Liver (tissue), 3 donors: ENCODE measurements at regions not wholly inside any gene's neighbourhood (a gene's known extent, or its start where the extent isn't known, plus 50 kb on each side); places are given as distances from the start of the nearest gene placed in this dataset.

Experiments
- EGR1 ChIP-seq, 2 donors: IDR thresholded peaks; 2 replicates each; pipeline ENCODE4 v1.6.1; 2016 to 2018; ENCODE audit warnings: antibody characterized with exemption in 2 of 2, low read depth in 2 of 2
- GABPA ChIP-seq, 2 donors: IDR thresholded peaks in 1 of 2; conservative IDR thresholded peaks in 1 of 2; 2 replicates each; pipeline ENCODE4 v1.6.1; 2016; ENCODE audit warnings: antibody characterized with exemption in 2 of 2, mild to moderate bottlenecking in 1 of 2, moderate library complexity in 1 of 2
- HNF4A ChIP-seq, 2 donors: conservative IDR thresholded peaks; 2 replicates each; pipeline ENCODE4 v1.6.1; 2016; ENCODE audit warnings: antibody characterized with exemption in 2 of 2, mild to moderate bottlenecking in 2 of 2
- JUND ChIP-seq, 2 donors: IDR thresholded peaks; 2 replicates each; pipeline ENCODE4 v1.6.1; 2016; ENCODE audit warnings: antibody characterized with exemption in 2 of 2
- RAD21 ChIP-seq, 2 donors: IDR thresholded peaks; 2 replicates each; pipeline ENCODE4 v1.6.1; 2016; ENCODE audit warnings: antibody characterized with exemption in 2 of 2, mild to moderate bottlenecking in 2 of 2
- TAF1 ChIP-seq: conservative IDR thresholded peaks from 2 replicates; pipeline ENCODE4 v1.6.1; 2016; ENCODE audit warnings: antibody characterized with exemption, mild to moderate bottlenecking
- YY1 ChIP-seq: IDR thresholded peaks from 2 replicates; pipeline ENCODE4 v1.6.1; 2016; ENCODE audit warnings: antibody characterized with exemption, mild to moderate bottlenecking
- TF ChIP-seq, protein P1 (sequence below): IDR thresholded peaks from 2 replicates; pipeline ENCODE4 v1.6.1; 2016; ENCODE audit warnings: antibody characterized with exemption, mild to moderate bottlenecking
- TF ChIP-seq, protein P2 (sequence below): fragments of 150-350 bp; IDR thresholded peaks from 2 replicates; pipeline ENCODE4 v1.5.1; 2017; ENCODE audit warnings: improper control_type of control experiment, low read depth, low read length; ENCODE audit not compliant: missing input control
- TF ChIP-seq, protein P3 (sequence below): IDR thresholded peaks from 2 replicates; pipeline ENCODE4 v1.6.1; 2016; ENCODE audit warnings: antibody characterized with exemption
- TF ChIP-seq, protein P4 (sequence below): IDR thresholded peaks from 2 replicates; pipeline ENCODE4 v1.6.1; 2016; ENCODE audit warnings: antibody characterized with exemption
- donor health status: healthy.
- donor health status: healthy.

DNA sequence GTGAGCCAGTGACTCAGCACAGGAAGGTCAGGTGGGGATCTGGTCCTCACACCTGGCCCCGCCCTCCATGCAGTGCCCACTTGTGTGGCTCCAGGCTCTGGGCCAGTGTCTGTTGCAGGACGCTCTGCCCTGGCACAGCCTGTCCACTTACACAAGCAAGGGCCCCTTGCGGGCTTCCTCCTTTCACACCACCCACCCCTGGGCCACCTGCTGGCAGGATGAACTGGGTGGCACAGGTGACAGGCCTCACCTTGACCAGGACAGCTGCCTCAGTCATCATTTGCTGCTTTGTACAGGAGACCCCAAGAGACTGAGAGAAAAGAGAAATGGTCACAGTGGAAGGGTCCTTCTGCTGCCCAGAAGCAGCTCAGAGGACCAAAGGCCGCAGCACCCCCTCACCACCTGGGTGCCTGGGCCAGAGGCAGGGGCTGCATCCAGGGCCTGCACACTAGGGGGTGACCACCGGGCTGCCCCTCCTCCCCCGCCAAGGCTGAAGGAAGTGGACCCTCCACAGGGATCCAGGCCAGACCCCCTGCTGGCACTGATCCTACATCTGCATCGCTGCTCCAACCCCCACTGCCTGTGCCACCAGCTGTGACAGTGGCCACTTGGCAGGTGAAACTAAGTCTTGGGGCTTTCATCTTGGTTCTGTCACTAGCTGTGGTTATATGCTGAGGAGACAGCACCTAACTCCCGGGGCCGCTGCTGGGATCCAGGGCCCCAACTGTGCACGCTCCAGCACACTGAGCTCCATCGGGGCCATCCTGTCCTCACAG, 110.3 kb downstream of the TUBA3C start:
- TF ChIP-seq, protein P1, sequence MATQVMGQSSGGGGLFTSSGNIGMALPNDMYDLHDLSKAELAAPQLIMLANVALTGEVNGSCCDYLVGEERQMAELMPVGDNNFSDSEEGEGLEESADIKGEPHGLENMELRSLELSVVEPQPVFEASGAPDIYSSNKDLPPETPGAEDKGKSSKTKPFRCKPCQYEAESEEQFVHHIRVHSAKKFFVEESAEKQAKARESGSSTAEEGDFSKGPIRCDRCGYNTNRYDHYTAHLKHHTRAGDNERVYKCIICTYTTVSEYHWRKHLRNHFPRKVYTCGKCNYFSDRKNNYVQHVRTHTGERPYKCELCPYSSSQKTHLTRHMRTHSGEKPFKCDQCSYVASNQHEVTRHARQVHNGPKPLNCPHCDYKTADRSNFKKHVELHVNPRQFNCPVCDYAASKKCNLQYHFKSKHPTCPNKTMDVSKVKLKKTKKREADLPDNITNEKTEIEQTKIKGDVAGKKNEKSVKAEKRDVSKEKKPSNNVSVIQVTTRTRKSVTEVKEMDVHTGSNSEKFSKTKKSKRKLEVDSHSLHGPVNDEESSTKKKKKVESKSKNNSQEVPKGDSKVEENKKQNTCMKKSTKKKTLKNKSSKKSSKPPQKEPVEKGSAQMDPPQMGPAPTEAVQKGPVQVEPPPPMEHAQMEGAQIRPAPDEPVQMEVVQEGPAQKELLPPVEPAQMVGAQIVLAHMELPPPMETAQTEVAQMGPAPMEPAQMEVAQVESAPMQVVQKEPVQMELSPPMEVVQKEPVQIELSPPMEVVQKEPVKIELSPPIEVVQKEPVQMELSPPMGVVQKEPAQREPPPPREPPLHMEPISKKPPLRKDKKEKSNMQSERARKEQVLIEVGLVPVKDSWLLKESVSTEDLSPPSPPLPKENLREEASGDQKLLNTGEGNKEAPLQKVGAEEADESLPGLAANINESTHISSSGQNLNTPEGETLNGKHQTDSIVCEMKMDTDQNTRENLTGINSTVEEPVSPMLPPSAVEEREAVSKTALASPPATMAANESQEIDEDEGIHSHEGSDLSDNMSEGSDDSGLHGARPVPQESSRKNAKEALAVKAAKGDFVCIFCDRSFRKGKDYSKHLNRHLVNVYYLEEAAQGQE, result no peak
- TF ChIP-seq, protein P2, sequence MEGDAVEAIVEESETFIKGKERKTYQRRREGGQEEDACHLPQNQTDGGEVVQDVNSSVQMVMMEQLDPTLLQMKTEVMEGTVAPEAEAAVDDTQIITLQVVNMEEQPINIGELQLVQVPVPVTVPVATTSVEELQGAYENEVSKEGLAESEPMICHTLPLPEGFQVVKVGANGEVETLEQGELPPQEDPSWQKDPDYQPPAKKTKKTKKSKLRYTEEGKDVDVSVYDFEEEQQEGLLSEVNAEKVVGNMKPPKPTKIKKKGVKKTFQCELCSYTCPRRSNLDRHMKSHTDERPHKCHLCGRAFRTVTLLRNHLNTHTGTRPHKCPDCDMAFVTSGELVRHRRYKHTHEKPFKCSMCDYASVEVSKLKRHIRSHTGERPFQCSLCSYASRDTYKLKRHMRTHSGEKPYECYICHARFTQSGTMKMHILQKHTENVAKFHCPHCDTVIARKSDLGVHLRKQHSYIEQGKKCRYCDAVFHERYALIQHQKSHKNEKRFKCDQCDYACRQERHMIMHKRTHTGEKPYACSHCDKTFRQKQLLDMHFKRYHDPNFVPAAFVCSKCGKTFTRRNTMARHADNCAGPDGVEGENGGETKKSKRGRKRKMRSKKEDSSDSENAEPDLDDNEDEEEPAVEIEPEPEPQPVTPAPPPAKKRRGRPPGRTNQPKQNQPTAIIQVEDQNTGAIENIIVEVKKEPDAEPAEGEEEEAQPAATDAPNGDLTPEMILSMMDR, result no peak
- TF ChIP-seq, protein P3, sequence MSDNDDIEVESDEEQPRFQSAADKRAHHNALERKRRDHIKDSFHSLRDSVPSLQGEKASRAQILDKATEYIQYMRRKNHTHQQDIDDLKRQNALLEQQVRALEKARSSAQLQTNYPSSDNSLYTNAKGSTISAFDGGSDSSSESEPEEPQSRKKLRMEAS, result no peak
- TF ChIP-seq EGR1 (IDR thresholded peaks at IDR 0.05; ENCODE audit: low read depth in 2 of 2) (no peak), TAF1 (no peak), RAD21 (IDR thresholded peaks at IDR 0.05) (no peak), JUND (IDR thresholded peaks at IDR 0.05) (no peak), HNF4A (conservative IDR thresholded peaks at IDR 0.05) (no peak), YY1 (no peak), GABPA (IDR thresholded peaks at IDR 0.05 in 1 of 2, conservative IDR thresholded peaks at IDR 0.05 in 1 of 2) (no peak)
- TF ChIP-seq, protein P4, sequence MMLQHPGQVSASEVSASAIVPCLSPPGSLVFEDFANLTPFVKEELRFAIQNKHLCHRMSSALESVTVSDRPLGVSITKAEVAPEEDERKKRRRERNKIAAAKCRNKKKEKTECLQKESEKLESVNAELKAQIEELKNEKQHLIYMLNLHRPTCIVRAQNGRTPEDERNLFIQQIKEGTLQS, result no peak
